Testis (tissue), 2 donors: ENCODE measurements at regions not wholly inside any gene's neighbourhood (a gene's known extent, or its start where the extent isn't known, plus 50 kb on each side); places are given as distances from the start of the nearest gene placed in this dataset.

Source experiments
- CTCF ChIP-seq, 3 experiments: fragments of 450-650 bp in 2 of 3; fragments of 200-600 bp in 1 of 3; sonication (generic) in 1 of 3; IDR thresholded peaks; one replicate each; pipeline ENCODE4 v1.5.1; 2016 to 2019; ENCODE audit warnings: antibody characterized with exemption in 3 of 3, mild to moderate bottlenecking in 2 of 3, moderate library complexity in 1 of 3
- POLR2A ChIP-seq: fragments of 450-650 bp; IDR thresholded peaks from one replicate; pipeline ENCODE4 v1.6.1; 2017; ENCODE audit warnings: antibody characterized with exemption, mild to moderate bottlenecking, moderate library complexity

DNA sequence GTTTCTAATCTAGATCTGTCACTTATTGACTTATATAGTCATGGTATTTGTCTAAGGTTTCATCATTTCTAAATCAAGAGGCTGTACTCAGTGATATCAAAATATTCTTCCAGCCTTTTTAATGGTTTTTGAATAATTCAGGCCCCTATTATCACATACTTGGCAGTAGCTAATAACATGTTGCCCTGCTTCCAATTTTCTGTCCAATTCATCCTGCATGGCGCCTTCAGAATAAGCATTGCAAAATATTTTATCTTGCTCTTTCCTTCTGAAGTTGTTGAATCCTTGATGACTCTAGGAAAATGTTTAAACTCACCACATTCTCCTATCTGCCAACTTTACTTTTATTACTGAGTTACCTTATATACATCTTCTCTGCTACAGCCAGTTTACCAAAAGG lies 517.2 kb upstream of the B3GALT2 start:
- TF ChIP-seq CTCF (IDR thresholded peaks at IDR 0.05) (no peak), POLR2A (no peak)
